ENCODE measurements at regions not wholly inside any gene's neighbourhood (a gene's known extent, or its start where the extent isn't known, plus 50 kb on each side); places are given as distances from the start of the nearest gene placed in this dataset.
"Not testable (repeated sequence)": the region's sequence is repeated elsewhere in the genome, so short reads cannot be mapped to it uniquely, and the experiment has no call there.

- H3K9me3 Mint-ChIP-seq = no peaks in the 10 kb centered on the region
- H3K27ac Mint-ChIP-seq = no peak overlapping the region
- no peak for TF ChIP-seq CTCF (conservative IDR thresholded peaks at IDR 0.05)
- H3K4me3 Mint-ChIP-seq = no peak overlapping the region
- DNase-seq (ENCODE audit: extremely low spot score, unreplicated experiment) = no peak
- no peaks in the 10 kb centered on the region for H3K36me3 Mint-ChIP-seq
- H3K4me1 Mint-ChIP-seq (ENCODE audit: unreplicated experiment) = no peaks in the 10 kb centered on the region
- H3K27me3 Mint-ChIP-seq = peaks cover 5% of the 10 kb centered on the region
Measured at GRCh38 chr1:230556453-230556852, 85.8 kb upstream of the COG2 start.

GRCh38 chr1:230555814-230556213, 86.5 kb upstream of the COG2 start:
- H3K27ac Mint-ChIP-seq = no peak overlapping the region
- no peak for DNase-seq (ENCODE audit: extremely low spot score, unreplicated experiment)
- H3K4me3 Mint-ChIP-seq = no peak overlapping the region
- H3K36me3 Mint-ChIP-seq = no peaks in the 10 kb centered on the region
- no peak for TF ChIP-seq CTCF (conservative IDR thresholded peaks at IDR 0.05)
- H3K9me3 Mint-ChIP-seq = no peaks in the 10 kb centered on the region
- no peaks in the 10 kb centered on the region for H3K4me1 Mint-ChIP-seq (ENCODE audit: unreplicated experiment)
- peaks cover 5% of the 10 kb centered on the region for H3K27me3 Mint-ChIP-seq

- Mint-ChIP-seq H3K36me3 (no peaks in the 10 kb centered on the region), H3K27me3 (peaks cover 9% of the 10 kb centered on the region), H3K9me3 (no peaks in the 10 kb centered on the region), H3K27ac (no peak overlapping the region), H3K4me1 (ENCODE audit: unreplicated experiment) (no peaks in the 10 kb centered on the region), H3K4me3 (no peak overlapping the region)
- DNase-seq (ENCODE audit: extremely low spot score, unreplicated experiment) = no peak
- no peak for TF ChIP-seq CTCF (conservative IDR thresholded peaks at IDR 0.05)
Measured at GRCh38 chr1:230552880-230553279, 89.4 kb upstream of the COG2 start.

- H3K4me3 Mint-ChIP-seq, H3K27me3 Mint-ChIP-seq, H3K9me3 Mint-ChIP-seq: not testable (repeated sequence)
Measured at GRCh38 chr1:230550945-230551344, 91.3 kb upstream of the COG2 start.

GRCh38 chr1:230550428-230550827, 91.9 kb upstream of the COG2 start:
- no peak for TF ChIP-seq CTCF (conservative IDR thresholded peaks at IDR 0.05)
- DNase-seq (ENCODE audit: extremely low spot score, unreplicated experiment) = no peak
- Mint-ChIP-seq H3K4me3 (no peak overlapping the region), H3K27me3 (peaks cover 6% of the 10 kb centered on the region), H3K36me3 (no peaks in the 10 kb centered on the region), H3K4me1 (ENCODE audit: unreplicated experiment) (no peaks in the 10 kb centered on the region), H3K27ac (no peak overlapping the region), H3K9me3 (no peaks in the 10 kb centered on the region)

More at GRCh38 chr1:230550945-230551344, 91.3 kb upstream of the COG2 start:
- H3K36me3 Mint-ChIP-seq; H3K27ac Mint-ChIP-seq; DNase-seq (ENCODE audit: extremely low spot score, unreplicated experiment); H3K4me1 Mint-ChIP-seq (ENCODE audit: unreplicated experiment): not testable (repeated sequence)

GRCh38 chr1:230549625-230550024, 92.7 kb upstream of the COG2 start:
- Mint-ChIP-seq H3K36me3 (no peaks in the 10 kb centered on the region), H3K4me3 (no peak overlapping the region), H3K27ac (no peak overlapping the region), H3K4me1 (ENCODE audit: unreplicated experiment) (no peaks in the 10 kb centered on the region), H3K9me3 (no peaks in the 10 kb centered on the region), H3K27me3 (peaks cover 6% of the 10 kb centered on the region)
- TF ChIP-seq CTCF (conservative IDR thresholded peaks at IDR 0.05) = no peak
- no peak for DNase-seq (ENCODE audit: extremely low spot score, unreplicated experiment)

Data from type B pancreatic cell (in vitro differentiated cells).